A549 (cell line): ENCODE measurements at regions not wholly inside any gene's neighbourhood (a gene's known extent, or its start where the extent isn't known, plus 50 kb on each side); places are given as distances from the start of the nearest gene placed in this dataset.

Source experiments
- CBX8 ChIP-seq: fragments of 200-600 bp; sonication (generic); IDR thresholded peaks from 2 replicates; pipeline ENCODE4 v1.6.1; 2016
- CTCF ChIP-seq: fragments of >200 bp; sonication (Bioruptor Twin); formaldehyde crosslinking; IDR thresholded peaks from 3 replicates; pipeline ENCODE4 v1.5.1; 2016
- POLR2A ChIP-seq: IDR thresholded peaks from 2 replicates; pipeline ENCODE4 v1.6.1; 2012; ENCODE audit warnings: mild to moderate bottlenecking, low read length
- RAD21 ChIP-seq, 2 experiments: fragments of >200 bp in 1 of 2; sonication (Bioruptor Twin) in 1 of 2; formaldehyde crosslinking in 1 of 2; IDR thresholded peaks in 1 of 2; conservative IDR thresholded peaks in 1 of 2; 2 replicates in 1 of 2; 3 replicates in 1 of 2; pipeline ENCODE4 v1.6.1; 2012 to 2018; ENCODE audit warnings: inconsistent platforms in 1 of 2

GRCh38 chr14:101446387-101446969 lies 114.8 kb upstream of the DIO3 start:
- TF ChIP-seq POLR2A (no peak), RAD21 (conservative IDR thresholded peaks at IDR 0.05 in 1 of 2, IDR thresholded peaks at IDR 0.05 in 1 of 2) (no peak), CTCF (no peak), CBX8 (no peak)
